Endothelial cell of umbilical vein (primary cell): ENCODE measurements at regions not wholly inside any gene's neighbourhood (a gene's known extent, or its start where the extent isn't known, plus 50 kb on each side); places are given as distances from the start of the nearest gene placed in this dataset.

Source experiments
- EZH2 ChIP-seq: IDR thresholded peaks from 2 replicates; pipeline ENCODE4 v1.6.1; 2012; ENCODE audit warnings: borderline replicate concordance, low read depth, mild to moderate bottlenecking, moderate library complexity, low read length, inconsistent platforms; ENCODE audit not compliant: severe bottlenecking
- GATA2 ChIP-seq: IDR thresholded peaks from 2 replicates; pipeline ENCODE4 v1.7.0; 2011; ENCODE audit warnings: low read depth, mild to moderate bottlenecking, moderate library complexity, mixed read lengths, low read length; ENCODE audit not compliant: insufficient read length, insufficient read depth
- JUN ChIP-seq: IDR thresholded peaks from 2 replicates; pipeline ENCODE4 v1.6.1; 2011; ENCODE audit warnings: borderline replicate concordance, low read depth; ENCODE audit not compliant: insufficient read length, insufficient read depth
- MAX ChIP-seq: IDR thresholded peaks from 2 replicates; pipeline ENCODE4 v1.6.1; 2011; ENCODE audit not compliant: insufficient read depth, insufficient read length
- MYC ChIP-seq: IDR thresholded peaks from one replicate; pipeline ENCODE4 v1.6.1; 2011; ENCODE audit warnings: mild to moderate bottlenecking, low read depth, low read length
- POLR2A ChIP-seq: IDR thresholded peaks from 2 replicates; pipeline ENCODE4 v1.6.1; 2012; ENCODE audit warnings: low read depth, mild to moderate bottlenecking, control low read depth, low read length
- POLR2AphosphoS5 ChIP-seq: IDR thresholded peaks from 2 replicates; pipeline ENCODE4 v1.6.1; 2012; ENCODE audit warnings: low read depth, mild to moderate bottlenecking, control low read depth, low read length, moderate library complexity; ENCODE audit not compliant: insufficient read depth
- TF ChIP-seq, protein P1 (sequence below), 2 donors: IDR thresholded peaks; 1 replicate in 1 of 2; 2 replicates in 1 of 2; pipeline ENCODE4 v1.5.1; 2011; ENCODE audit warnings: low read length in 2 of 2, mild to moderate bottlenecking in 2 of 2, moderate library complexity in 2 of 2, control low read depth in 1 of 2, inconsistent platforms in 1 of 2, low read depth in 1 of 2; ENCODE audit not compliant: insufficient read depth in 1 of 2; ENCODE audit errors: extremely low read depth in 1 of 2

- TF ChIP-seq, protein P1, sequence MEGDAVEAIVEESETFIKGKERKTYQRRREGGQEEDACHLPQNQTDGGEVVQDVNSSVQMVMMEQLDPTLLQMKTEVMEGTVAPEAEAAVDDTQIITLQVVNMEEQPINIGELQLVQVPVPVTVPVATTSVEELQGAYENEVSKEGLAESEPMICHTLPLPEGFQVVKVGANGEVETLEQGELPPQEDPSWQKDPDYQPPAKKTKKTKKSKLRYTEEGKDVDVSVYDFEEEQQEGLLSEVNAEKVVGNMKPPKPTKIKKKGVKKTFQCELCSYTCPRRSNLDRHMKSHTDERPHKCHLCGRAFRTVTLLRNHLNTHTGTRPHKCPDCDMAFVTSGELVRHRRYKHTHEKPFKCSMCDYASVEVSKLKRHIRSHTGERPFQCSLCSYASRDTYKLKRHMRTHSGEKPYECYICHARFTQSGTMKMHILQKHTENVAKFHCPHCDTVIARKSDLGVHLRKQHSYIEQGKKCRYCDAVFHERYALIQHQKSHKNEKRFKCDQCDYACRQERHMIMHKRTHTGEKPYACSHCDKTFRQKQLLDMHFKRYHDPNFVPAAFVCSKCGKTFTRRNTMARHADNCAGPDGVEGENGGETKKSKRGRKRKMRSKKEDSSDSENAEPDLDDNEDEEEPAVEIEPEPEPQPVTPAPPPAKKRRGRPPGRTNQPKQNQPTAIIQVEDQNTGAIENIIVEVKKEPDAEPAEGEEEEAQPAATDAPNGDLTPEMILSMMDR (IDR thresholded peaks at IDR 0.05; ENCODE audit: extremely low read depth in 1 of 2, insufficient read depth in 1 of 2, low read depth in 1 of 2, low read length in 2 of 2) = no peak
- TF ChIP-seq MYC (no peak), EZH2 (no peak), POLR2AphosphoS5 (no peak), POLR2A (no peak), MAX (no peak), JUN (no peak), GATA2 (no peak)
These were observed 365.4 kb upstream of the CDH11 start for GRCh38 chr16:65487231-65487630.
